Smooth muscle cell (in vitro differentiated cells): ENCODE measurements at regions not wholly inside any gene's neighbourhood (a gene's known extent, or its start where the extent isn't known, plus 50 kb on each side); places are given as distances from the start of the nearest gene placed in this dataset.
"Not testable (repeated sequence)": the region's sequence is repeated elsewhere in the genome, so short reads cannot be mapped to it uniquely, and the experiment has no call there.

ENCODE experiments used
- DNase-seq: peaks from one replicate; lab custom pipeline; 2025; ENCODE audit not compliant: unreplicated experiment; lab: John Stamatoyannopoulos, UW
- H2AFZ ChIP-seq: fragments of 200-600 bp; sonication (generic); 2 replicates; pipeline ENCODE4 v1.6.0; 2016; ENCODE audit warnings: antibody characterized with exemption, low read depth, mild to moderate bottlenecking
- H3F3A ChIP-seq: fragments of 200-600 bp; sonication (generic); 2 replicates; pipeline ENCODE4 v1.6.0; 2017; ENCODE audit warnings: antibody characterized with exemption, low read depth
- H3K27ac ChIP-seq: fragments of 200-600 bp; sonication (generic); 2 replicates; pipeline ENCODE4 v1.5.1; 2016; ENCODE audit warnings: low read depth, mild to moderate bottlenecking
- H3K27me3 ChIP-seq: fragments of 200-600 bp; sonication (generic); 2 replicates; pipeline ENCODE4 v1.6.1; 2016; ENCODE audit warnings: low read depth, mild to moderate bottlenecking
- H3K36me3 ChIP-seq: fragments of 200-600 bp; sonication (generic); 2 replicates; pipeline ENCODE4 v1.5.1; 2016; ENCODE audit warnings: low read depth
- H3K4me1 ChIP-seq: fragments of 200-600 bp; sonication (generic); 2 replicates; pipeline ENCODE4 v1.5.1; 2016; ENCODE audit warnings: low read depth
- H3K4me2 ChIP-seq: fragments of 200-600 bp; sonication (generic); 2 replicates; pipeline ENCODE4 v1.6.0; 2016; ENCODE audit warnings: mild to moderate bottlenecking
- H3K4me3 ChIP-seq: fragments of 200-600 bp; sonication (generic); 2 replicates; pipeline ENCODE4 v1.5.1; 2016; ENCODE audit warnings: mild to moderate bottlenecking
- H3K79me2 ChIP-seq: fragments of 200-600 bp; sonication (generic); 2 replicates; pipeline ENCODE4 v1.6.0; 2016; ENCODE audit warnings: low read depth, mild to moderate bottlenecking
- H3K9ac ChIP-seq: fragments of 200-600 bp; sonication (generic); 2 replicates; pipeline ENCODE4 v1.6.0; 2016; ENCODE audit warnings: low read depth
- H3K9me3 ChIP-seq: fragments of 200-600 bp; sonication (generic); replicated peaks from 2 replicates; pipeline ENCODE4 v1.5.1; 2016; ENCODE audit warnings: low read depth
- H4K20me1 ChIP-seq: fragments of 200-600 bp; sonication (generic); 2 replicates; pipeline ENCODE4 v1.6.0; 2016; ENCODE audit warnings: low read depth
- CTCF ChIP-seq: fragments of 200-600 bp; sonication (generic); IDR thresholded peaks from 2 replicates; pipeline ENCODE4 v1.5.1; 2017; ENCODE audit warnings: borderline replicate concordance, mild to moderate bottlenecking, antibody characterized with exemption; ENCODE audit not compliant: insufficient read depth, poor library complexity, severe bottlenecking
- WGBS: methylation state at CpG from one replicate; pipeline ENCODE4 v1.1.7; 2016; ENCODE audit warnings: low lambda C conversion rate; 5-methylcytosine and 5-hydroxymethylcytosine counted together

DNA sequence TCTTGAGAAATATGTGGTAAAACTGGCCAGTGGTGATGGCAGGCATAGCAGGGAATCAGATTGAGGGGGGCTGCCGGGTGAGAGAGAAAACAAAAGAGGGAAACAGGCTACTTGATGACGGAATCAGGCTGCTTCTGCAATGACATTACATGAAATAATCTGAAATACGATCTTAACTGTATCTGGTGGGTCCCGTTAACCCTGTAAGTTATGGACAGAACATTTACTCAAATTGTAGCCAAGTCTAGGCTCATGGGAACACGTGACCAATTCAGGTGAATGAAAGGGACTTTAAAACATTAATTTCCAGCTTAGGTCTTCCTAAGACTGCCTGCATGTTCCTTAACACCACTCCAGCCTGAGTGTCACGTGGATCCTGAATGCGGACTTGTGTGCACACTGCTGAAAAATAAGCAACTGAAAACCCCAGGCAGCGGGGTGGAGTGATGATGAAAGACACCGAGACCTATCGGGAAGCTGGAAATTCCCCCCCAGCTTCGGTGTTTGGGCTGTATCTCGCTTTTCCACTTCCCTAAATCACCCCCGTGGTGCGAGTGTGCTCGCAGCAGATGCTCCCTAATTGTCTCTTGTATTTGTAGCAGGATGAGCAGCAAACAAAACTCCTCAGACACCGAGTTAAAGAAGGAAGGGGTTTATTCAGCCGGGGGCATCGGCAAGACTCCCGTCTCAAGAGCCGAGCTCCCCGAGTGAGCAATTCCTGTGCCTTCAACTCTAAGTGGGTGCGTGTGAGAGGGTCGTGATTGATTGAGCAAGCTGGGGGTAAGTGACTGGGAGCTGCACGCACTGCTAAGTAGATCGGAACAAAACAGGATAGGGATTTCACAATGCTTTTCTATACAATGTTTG lies 145.0 kb upstream of the GRK3 start:
- H4K20me1 ChIP-seq, result no peaks in the 10 kb centered on the region
- no peaks in the 10 kb centered on the region for H3F3A ChIP-seq
- H3K9me3 ChIP-seq, result no peaks in the 10 kb centered on the region
- H3K36me3 ChIP-seq, result no peaks in the 10 kb centered on the region
- peak overlapping the region; percentile 6 for H3K4me3 ChIP-seq
- H2AFZ ChIP-seq, result no peak overlapping the region
- H3K79me2 ChIP-seq, result no peaks in the 10 kb centered on the region
- DNase-seq, result no peak
- 60% methylated on average over 25 of the region's 25 CpGs for WGBS
- H3K27me3 ChIP-seq, result peaks cover 87% of the 10 kb centered on the region
- H3K9ac ChIP-seq, result no peak overlapping the region
- no peak overlapping the region for H3K4me2 ChIP-seq
- TF ChIP-seq CTCF, result no peak
- H3K27ac ChIP-seq, result no peak overlapping the region
- H3K4me1 ChIP-seq, result no peaks in the 10 kb centered on the region

- 74% methylated on average over 6 of the region's 6 CpGs for WGBS
- H3K9ac ChIP-seq, H3K27ac ChIP-seq, H3K4me2 ChIP-seq, H3K9me3 ChIP-seq, H3F3A ChIP-seq, H3K4me1 ChIP-seq, H4K20me1 ChIP-seq, H3K36me3 ChIP-seq, DNase-seq, H3K79me2 ChIP-seq, H2AFZ ChIP-seq: not testable (repeated sequence)
- H3K27me3 ChIP-seq, result peaks cover 87% of the 10 kb centered on the region
- peak overlapping the region; percentile 6 for H3K4me3 ChIP-seq
These were observed 144.4 kb upstream of the GRK3 start for GRCh38 chr22:25420114-25420441.

DNA sequence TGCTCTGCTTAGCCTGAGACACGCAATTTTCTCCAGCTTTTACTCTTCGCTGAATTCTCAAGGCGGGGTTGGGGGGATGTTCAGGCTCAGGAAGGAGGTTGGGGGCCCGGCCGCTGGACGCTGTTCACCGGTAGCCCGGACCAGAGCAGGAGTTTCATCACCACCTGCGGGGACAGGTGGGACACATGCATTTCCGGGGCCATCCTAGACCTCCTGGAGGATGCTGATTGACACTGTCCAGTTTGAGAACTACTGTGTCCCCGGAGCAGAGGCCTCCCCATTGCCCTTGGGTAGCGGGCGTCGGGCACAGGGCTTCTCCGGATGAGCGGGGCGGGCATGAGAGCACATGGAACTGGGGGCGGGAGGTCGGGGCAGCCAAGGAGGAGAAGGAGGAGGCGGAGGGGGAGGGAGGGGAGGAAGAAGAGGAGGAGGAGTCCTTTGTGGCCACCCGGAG lies 144.0 kb upstream of the GRK3 start:
- Histone ChIP-seq H3K4me2 (peak overlapping the region; percentile 76), H2AFZ (no peak overlapping the region), H3K36me3 (no peaks in the 10 kb centered on the region), H3K79me2 (no peaks in the 10 kb centered on the region), H4K20me1 (no peaks in the 10 kb centered on the region), H3K27ac (no peak overlapping the region), H3K9me3 (no peaks in the 10 kb centered on the region), H3K9ac (no peak overlapping the region), H3K4me3 (peak overlapping the region; percentile 35), H3F3A (no peaks in the 10 kb centered on the region), H3K27me3 (peaks cover 84% of the 10 kb centered on the region), H3K4me1 (no peaks in the 10 kb centered on the region)
- no peak for TF ChIP-seq CTCF
- WGBS, result 47% methylated on average over 14 of the region's 21 CpGs
- DNase-seq, result no peak

GRCh38 chr22:25420925-25421904 lies 143.3 kb upstream of the GRK3 start:
- Histone ChIP-seq H3F3A (no peaks in the 10 kb centered on the region), H3K27ac (no peak overlapping the region), H3K27me3 (peaks cover 86% of the 10 kb centered on the region), H3K4me2 (peak overlapping the region; percentile 76), H3K9me3 (no peaks in the 10 kb centered on the region), H3K9ac (no peak overlapping the region), H3K79me2 (no peaks in the 10 kb centered on the region), H3K4me3 (peak overlapping the region; percentile 35), H3K36me3 (no peaks in the 10 kb centered on the region), H4K20me1 (no peaks in the 10 kb centered on the region), H2AFZ (no peak overlapping the region), H3K4me1 (no peaks in the 10 kb centered on the region)
- TF ChIP-seq CTCF, result no peak
- WGBS, result 2% methylated on average over 55 of the region's 85 CpGs
- no peak for DNase-seq
